Right forelimb (tissue), 1 donor: ENCODE measurements at regions not wholly inside any gene's neighbourhood (a gene's known extent, or its start where the extent isn't known, plus 50 kb on each side); places are given as distances from the start of the nearest gene placed in this dataset.
"Not testable (repeated sequence)": the region's sequence is repeated elsewhere in the genome, so short reads cannot be mapped to it uniquely, and the experiment has no call there.

Experiments
- DNase-seq: peaks from one replicate; pipeline ENCODE4 v3.0.0-alpha.2; 2018

DNA sequence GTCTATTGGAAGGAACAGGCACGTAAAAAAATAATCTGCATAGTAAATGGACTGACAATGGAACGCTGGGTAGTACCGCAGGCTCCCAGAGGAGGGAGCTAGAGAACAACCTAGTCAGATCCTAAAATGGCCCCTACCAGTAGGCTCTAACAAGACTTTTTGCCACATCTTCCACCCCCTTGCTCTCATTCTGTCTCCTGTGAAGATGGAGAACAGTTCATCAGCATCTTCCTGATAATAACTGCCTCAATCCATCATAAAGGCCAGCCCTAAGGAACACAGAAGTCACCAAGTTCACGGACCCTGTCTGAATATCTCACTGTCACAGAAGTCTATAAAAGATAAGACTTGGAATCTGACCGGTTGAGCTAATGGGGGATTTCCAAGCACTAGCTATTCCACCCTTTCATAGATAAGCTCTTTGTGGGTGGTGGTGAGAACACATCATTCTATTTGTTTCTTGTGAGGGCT lies 133.4 kb downstream of the SLC1A3 start:
- peak; percentile 64 for DNase-seq

- DNase-seq: no peak
These were observed 134.0 kb downstream of the SLC1A3 start for GRCh38 chr5:36740259-36740898.

GRCh38 chr5:36741128-36741527 lies 134.7 kb downstream of the SLC1A3 start:
- no peak for DNase-seq

- no peak for DNase-seq
These were observed 132.4 kb upstream of the NIPBL start for GRCh38 chr5:36743891-36744772.

- peak; percentile 81 for DNase-seq
These were observed 131.6 kb upstream of the NIPBL start for GRCh38 chr5:36744773-36745589.

DNA sequence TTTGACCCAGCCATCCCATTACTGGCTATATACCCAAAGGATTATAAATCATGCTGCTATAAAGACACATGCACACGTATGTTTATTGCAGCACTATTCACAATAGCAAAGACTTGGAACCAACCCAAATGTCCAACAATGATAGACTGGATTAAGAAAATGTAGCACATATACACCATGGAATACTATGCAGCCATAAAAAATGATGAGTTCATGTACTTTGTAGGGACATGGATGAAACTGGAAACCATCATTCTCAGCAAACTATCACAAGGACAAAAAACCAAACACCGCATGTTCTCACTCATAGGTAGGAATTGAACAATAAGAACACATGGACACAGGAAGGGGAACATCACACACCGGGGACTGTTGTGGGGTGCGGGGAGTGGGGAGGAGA lies 128.8 kb upstream of the NIPBL start:
- not testable (repeated sequence) for DNase-seq

- DNase-seq: no peak
These were observed 124.7 kb upstream of the NIPBL start for GRCh38 chr5:36751886-36752285.

DNA sequence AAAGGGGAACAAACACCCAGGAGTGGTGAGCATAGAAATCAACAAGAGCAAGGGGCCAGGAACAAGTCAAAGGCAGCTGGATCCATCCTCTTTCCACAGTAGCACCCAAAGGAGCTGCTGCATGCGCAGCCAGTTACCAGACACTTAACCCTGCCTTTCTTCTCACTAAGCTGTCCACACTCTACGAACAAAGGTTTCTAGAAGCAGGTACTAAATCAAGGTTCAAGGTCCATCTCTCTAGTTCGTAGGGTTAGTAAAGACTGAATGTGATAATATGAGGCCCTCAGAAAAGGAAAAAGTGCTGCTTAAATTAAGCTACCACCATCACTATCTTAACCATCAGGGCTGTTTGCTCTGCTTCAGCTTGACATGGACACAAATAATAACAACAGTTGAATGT lies 121.2 kb upstream of the NIPBL start:
- no peak for DNase-seq

GRCh38 chr5:36755920-36756488 lies 120.6 kb upstream of the NIPBL start:
- no peak for DNase-seq

DNA sequence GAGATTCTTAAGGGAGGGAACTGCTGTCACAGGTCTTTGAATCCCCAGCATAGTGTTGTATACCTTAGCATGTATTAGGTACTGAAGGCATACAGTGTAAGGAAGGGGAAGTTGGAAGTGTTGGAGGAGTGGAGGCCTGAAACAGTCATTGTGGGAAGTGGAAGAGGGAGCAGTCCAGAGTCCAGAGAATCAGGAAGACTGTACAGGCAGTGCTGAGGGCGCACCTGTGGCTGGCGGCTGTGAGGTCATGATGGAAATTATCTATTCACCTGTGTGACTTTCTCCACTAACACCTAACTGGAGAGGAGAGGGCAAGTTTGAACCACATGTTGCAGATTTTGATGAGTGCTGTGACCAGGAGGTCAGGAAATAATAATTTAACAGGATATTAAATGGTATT lies 119.7 kb upstream of the NIPBL start:
- no peak for DNase-seq

GRCh38 chr5:36759117-36759516 lies 117.5 kb upstream of the NIPBL start:
- no peak for DNase-seq

DNA sequence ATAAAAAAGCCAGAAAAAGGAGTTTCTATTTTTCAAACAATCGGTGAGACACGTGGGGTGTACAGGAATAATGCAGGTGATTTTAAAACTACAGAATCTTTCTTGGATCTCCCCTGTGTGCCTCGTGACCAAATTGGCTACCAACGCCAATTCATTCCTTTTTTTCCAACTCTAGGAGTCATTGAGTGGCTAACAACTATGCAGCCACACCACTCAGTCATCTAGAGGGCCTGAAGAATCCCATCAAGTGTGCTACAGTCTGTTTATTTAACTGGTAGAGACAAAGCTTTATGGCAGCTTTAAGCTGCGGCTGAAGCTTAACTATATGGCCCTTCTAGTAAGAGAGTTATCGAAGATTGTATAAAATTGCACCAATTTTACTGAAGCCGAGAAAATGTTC lies 113.1 kb upstream of the NIPBL start:
- no peak for DNase-seq

GRCh38 chr5:36765876-36766275 lies 110.7 kb upstream of the NIPBL start:
- no peak for DNase-seq

DNA sequence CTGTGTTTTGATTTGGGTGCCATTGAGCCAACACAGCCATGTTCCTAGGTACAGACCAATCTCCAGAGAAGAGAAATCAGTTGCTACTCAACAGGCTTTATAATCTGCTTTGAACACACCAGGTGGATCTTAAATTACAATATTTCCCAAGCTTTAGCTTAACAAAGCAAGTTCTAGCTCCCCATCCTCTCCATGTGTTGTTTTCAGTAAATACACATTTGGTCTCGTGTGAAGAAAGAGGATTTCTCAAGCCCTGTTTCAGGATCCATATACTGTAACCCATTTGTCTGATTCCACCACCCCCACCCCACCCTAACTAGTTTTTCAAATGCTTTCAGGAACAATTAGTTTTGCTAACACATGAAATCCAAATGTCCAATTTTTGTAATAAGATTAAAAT lies 109.6 kb upstream of the NIPBL start:
- DNase-seq: no peak

DNA sequence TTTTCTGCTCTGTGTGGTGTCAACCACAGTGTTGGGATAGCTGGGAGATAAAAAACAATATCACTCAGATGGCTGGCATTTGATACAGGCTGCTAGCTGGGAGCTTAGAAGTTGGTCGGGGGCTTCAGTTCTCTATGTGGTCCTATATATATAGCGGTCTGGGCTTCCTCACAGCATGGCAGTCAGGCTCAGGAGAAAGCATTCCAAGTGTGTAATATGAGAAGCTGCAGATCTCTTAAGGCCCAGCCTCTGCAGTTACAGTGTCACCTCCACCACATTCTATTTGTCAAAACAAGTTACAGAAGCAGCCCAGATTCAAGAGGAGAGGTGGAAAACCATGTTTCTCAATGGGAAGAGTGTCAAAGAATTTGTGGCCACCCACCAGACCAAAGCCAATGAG lies 108.1 kb upstream of the NIPBL start:
- no peak for DNase-seq

- no peak for DNase-seq
These were observed 107.3 kb upstream of the NIPBL start for GRCh38 chr5:36769129-36769770.

DNA sequence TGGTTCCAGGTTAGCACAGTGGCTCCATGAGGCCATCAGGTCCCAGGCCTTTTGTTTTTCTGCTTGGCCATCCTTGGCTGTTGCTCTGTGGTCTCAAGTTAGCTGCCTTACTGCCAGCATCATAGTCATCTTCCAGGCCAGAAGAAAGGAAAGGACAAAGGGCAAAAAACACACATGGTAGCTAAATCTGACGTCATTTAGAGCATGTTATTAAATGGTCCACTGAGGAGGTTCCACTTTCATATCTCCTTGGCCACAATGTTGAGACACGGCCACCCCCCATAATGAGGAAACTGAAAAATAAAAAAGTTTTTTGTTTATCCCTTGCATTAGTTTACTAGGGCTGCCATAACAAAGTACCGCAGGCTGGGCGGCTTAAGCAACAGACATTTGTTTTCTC lies 106.4 kb upstream of the NIPBL start:
- DNase-seq: no peak

DNA sequence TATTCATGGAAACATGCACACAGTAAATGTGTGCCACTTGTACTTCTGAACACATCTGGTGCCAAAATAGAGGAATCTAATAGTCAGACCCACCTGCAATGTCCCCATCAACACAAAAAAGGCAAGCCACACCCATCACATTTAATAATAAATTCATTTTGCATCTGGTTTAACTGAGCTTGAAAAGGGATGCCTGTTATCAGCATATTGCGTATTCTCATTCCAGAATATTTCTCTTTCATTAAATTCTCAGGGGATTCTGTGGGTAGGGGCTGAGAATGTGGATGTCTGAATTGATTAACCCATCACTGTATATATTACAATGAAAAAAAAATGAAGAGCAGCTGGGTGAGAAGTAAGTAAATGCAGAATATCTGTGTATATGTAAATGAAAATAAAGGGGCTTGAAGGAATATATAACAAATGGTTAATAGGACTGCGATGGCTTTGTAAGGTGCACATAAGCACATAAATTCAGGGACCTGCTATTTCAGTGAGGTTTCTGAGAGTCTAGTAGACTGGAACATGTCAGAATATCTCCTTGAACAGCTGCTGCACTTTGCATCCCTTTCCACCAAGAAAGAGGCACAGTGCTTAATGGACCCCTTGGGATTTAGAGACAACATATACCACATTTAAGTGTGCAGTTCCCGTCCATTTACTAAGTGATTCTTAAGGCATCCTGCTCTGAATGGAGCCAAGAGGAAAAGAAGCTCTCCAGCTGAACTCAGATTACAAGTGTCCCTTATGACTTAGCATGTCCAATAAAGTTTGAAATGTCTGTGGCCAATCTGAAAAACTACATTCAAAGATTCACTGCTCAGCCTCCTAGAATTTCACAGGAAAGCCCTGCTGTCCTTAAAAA lies 104.1 kb upstream of the NIPBL start:
- no peak for DNase-seq

DNA sequence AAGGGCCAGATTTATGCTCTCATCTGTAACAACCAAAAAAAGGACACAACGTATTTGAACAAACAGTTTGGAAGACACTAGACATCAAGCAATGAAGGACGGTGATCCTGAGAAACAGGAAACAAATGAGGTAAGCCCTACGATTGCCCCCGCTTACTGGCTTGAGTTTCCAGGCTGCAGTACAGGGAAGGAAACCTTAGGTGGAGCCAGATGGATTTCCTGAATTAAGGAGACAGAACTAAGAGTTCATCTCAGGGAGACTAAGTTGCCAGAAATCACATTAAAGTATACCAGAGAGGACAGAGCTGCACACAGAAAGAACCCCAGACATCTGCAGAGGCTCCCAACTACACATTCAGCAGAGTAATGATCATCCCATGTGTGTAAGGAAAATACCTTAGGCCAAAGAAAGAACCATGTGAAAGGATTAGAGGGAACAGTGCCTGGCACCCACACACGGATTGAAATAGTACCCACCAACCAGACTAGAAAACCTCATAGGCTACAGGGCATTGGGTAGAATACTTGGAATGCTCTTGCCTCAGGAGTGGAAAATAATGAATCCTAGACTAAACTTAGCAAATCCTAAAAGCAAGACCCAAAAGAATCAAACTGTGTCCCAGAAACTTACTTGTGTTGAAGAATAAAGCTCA lies 99.3 kb upstream of the NIPBL start:
- DNase-seq: no peak

- DNase-seq: no peak
These were observed 98.2 kb upstream of the NIPBL start for GRCh38 chr5:36778336-36778735.

GRCh38 chr5:36782612-36783011 lies 94.0 kb upstream of the NIPBL start:
- not testable (repeated sequence) for DNase-seq
